Fibroblast of lung (primary cell): ENCODE measurements at regions not wholly inside any gene's neighbourhood (a gene's known extent, or its start where the extent isn't known, plus 50 kb on each side); places are given as distances from the start of the nearest gene placed in this dataset.

Source experiments
- EZH2 ChIP-seq: IDR thresholded peaks from 2 replicates; pipeline ENCODE4 v1.5.1; 2012; ENCODE audit warnings: low read length, control low read depth, mild to moderate bottlenecking; ENCODE audit errors: missing control alignments
- TF ChIP-seq, protein P1 (sequence below), 2 donors: IDR thresholded peaks in 1 of 2; conservative IDR thresholded peaks in 1 of 2; 1 replicate in 1 of 2; 2 replicates in 1 of 2; pipeline ENCODE4 v1.5.1; 2011 to 2012; ENCODE audit warnings: low read length in 2 of 2, control low read depth in 1 of 2, inconsistent platforms in 1 of 2, low read depth in 1 of 2, mild to moderate bottlenecking in 1 of 2

DNA sequence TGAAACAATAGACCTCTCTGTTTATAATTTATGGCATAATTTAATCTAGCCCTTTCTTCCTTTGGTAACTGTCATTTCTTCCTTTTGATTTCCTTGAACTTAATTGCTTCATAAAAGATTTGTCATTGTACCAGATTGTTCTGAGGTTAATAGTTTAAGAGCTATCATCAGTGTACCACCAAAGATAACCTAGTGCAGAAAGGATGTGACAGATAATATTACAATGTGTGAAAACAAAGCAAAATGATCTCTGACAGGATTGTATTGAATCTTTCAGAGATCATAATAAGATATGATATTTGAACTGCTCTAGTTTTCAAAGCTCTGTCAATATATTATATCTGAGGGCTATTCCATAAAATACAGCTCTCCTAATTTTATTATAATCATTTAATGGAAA is 132.1 kb upstream of the PTCHD4 start:
- TF ChIP-seq, protein P1, sequence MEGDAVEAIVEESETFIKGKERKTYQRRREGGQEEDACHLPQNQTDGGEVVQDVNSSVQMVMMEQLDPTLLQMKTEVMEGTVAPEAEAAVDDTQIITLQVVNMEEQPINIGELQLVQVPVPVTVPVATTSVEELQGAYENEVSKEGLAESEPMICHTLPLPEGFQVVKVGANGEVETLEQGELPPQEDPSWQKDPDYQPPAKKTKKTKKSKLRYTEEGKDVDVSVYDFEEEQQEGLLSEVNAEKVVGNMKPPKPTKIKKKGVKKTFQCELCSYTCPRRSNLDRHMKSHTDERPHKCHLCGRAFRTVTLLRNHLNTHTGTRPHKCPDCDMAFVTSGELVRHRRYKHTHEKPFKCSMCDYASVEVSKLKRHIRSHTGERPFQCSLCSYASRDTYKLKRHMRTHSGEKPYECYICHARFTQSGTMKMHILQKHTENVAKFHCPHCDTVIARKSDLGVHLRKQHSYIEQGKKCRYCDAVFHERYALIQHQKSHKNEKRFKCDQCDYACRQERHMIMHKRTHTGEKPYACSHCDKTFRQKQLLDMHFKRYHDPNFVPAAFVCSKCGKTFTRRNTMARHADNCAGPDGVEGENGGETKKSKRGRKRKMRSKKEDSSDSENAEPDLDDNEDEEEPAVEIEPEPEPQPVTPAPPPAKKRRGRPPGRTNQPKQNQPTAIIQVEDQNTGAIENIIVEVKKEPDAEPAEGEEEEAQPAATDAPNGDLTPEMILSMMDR (conservative IDR thresholded peaks at IDR 0.05 in 1 of 2, IDR thresholded peaks at IDR 0.05 in 1 of 2; ENCODE audit: low read depth in 1 of 2, low read length in 2 of 2): no peak
- no peak for TF ChIP-seq EZH2
